ENCODE measurements at regions not wholly inside any gene's neighbourhood (a gene's known extent, or its start where the extent isn't known, plus 50 kb on each side); places are given as distances from the start of the nearest gene placed in this dataset.
"Not testable (repeated sequence)": the region's sequence is repeated elsewhere in the genome, so short reads cannot be mapped to it uniquely, and the experiment has no call there.

DNA sequence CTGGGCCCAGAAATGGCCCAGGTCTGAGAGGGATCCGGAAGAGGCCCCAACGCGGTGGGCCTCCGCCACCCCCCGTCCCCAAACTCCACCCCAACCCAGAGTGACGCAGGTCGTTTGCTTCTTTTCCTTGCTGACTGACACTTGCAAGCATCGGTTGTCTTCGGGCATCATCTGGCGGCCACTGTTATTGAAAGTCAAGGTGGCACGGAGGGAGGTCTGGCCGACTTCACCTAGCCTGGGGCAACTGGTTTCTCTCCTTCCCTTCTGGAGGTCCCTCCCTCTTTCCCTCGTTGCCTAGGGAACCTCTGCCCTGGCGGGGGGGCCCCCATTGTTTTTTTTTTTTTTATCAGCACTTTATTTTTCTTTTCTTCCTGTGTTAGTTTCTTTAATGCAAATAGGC, 241.8 kb downstream of the ALG10 start:
- TF ChIP-seq POLR2A (IDR thresholded peaks at IDR 0.05) (no peak), POLR2AphosphoS5 (IDR thresholded peaks at IDR 0.05; ENCODE audit: insufficient read depth in 1 of 2, low read depth in 1 of 2) (no peak)
- TF ChIP-seq, protein P1, sequence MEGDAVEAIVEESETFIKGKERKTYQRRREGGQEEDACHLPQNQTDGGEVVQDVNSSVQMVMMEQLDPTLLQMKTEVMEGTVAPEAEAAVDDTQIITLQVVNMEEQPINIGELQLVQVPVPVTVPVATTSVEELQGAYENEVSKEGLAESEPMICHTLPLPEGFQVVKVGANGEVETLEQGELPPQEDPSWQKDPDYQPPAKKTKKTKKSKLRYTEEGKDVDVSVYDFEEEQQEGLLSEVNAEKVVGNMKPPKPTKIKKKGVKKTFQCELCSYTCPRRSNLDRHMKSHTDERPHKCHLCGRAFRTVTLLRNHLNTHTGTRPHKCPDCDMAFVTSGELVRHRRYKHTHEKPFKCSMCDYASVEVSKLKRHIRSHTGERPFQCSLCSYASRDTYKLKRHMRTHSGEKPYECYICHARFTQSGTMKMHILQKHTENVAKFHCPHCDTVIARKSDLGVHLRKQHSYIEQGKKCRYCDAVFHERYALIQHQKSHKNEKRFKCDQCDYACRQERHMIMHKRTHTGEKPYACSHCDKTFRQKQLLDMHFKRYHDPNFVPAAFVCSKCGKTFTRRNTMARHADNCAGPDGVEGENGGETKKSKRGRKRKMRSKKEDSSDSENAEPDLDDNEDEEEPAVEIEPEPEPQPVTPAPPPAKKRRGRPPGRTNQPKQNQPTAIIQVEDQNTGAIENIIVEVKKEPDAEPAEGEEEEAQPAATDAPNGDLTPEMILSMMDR (IDR thresholded peaks at IDR 0.05) = no peak
- intact Hi-C loops (cut with DNase I) = no loop called here
- no peak overlapping the region for H3K27ac ChIP-seq

DNA sequence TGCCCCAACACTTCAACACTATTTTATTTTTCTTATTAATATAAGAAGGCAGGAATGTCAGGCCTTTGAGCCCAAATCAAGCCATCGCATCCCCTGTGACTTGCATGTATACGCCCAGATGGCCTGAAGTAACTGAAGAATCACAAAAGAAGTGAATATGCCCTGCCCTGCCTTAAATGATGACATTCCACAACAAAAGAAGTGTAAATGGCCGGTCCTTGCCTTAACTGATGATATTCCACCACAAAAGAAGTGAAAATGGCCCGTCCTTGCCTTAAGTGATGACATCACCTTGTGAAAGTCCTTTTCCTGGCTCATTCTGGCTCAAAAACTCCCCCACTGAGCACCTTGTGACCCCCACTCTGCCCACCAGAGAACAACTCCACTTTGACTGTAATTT, 251.4 kb downstream of the ALG10 start:
- H3K27me3 ChIP-seq; DNase-seq (ENCODE audit: extremely low spot score in 2 of 2); H3K4me1 ChIP-seq; H3K36me3 ChIP-seq; H3K4me3 ChIP-seq; H3K9me3 ChIP-seq; H3K27ac ChIP-seq; intact Hi-C loops (cut with DNase I): not testable (repeated sequence)

More for the DNA sequence above, 241.8 kb downstream of the ALG10 start:
- no peaks in the 10 kb centered on the region for H3K9me3 ChIP-seq
- H3K4me3 ChIP-seq = no peak overlapping the region
- DNase-seq (ENCODE audit: extremely low spot score in 2 of 2) = no peak
- no peaks in the 10 kb centered on the region for H3K27me3 ChIP-seq
- no peaks in the 10 kb centered on the region for H3K4me1 ChIP-seq
- no peaks in the 10 kb centered on the region for H3K36me3 ChIP-seq

DNA sequence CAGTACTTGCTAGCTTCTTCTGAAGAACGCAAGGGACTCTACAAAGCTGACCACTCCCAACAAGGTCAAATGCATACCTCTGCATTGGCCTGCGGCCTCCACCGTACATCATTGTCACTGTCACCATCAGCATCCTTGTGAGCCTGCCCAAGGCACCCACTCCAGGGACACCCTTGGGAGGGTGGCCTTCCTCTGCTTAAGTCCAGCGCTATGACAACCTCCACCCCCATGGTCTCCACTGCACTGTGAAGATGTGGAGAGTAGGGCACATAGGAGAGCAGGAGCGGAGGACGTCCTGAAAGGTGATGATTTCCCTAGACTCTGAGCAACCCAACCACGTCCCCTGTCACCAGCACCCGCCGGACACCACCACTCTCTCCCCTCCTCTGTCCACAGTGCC, 252.8 kb downstream of the ALG10 start:
- H3K27ac ChIP-seq = no peak overlapping the region
- no peaks in the 10 kb centered on the region for H3K27me3 ChIP-seq
- no peaks in the 10 kb centered on the region for H3K9me3 ChIP-seq
- DNase-seq (ENCODE audit: extremely low spot score in 2 of 2) = peak in 1 of 2 donors; percentile 79
- no peaks in the 10 kb centered on the region for H3K36me3 ChIP-seq
- H3K4me3 ChIP-seq = no peak overlapping the region
- no peak for TF ChIP-seq POLR2AphosphoS5 (IDR thresholded peaks at IDR 0.05; ENCODE audit: insufficient read depth in 1 of 2, low read depth in 1 of 2)
- H3K4me1 ChIP-seq = no peaks in the 10 kb centered on the region
- intact Hi-C loops (cut with DNase I) = no loop called here

DNA sequence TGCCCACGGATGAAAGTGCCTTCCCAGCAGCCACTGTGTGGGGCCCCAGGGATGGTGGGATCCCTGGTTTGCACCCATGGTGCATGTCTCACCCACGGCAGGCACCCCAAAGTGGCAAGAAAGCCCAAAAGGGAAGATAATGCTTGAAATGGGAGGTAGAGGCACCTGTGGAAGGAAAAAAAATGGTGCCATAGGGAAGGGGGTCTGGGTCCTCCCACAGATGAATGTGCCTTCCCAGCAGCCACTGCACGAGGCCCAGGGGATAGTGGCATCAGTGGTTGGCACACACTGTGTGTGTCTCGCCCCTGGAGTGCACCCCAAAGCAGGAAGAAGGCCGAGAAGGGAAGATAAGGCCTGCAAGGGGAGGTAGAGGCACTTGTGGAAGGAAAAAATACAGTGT, 264.2 kb downstream of the ALG10 start:
- no peak for TF ChIP-seq POLR2AphosphoS5 (IDR thresholded peaks at IDR 0.05; ENCODE audit: insufficient read depth in 1 of 2, low read depth in 1 of 2)
- TF ChIP-seq POLR2A (IDR thresholded peaks at IDR 0.05) = no peak
- TF ChIP-seq, protein P1 (IDR thresholded peaks at IDR 0.05) = no peak
- no peak overlapping the region for H3K27ac ChIP-seq
- no peaks in the 10 kb centered on the region for H3K36me3 ChIP-seq
- no peak overlapping the region for H3K4me3 ChIP-seq
- no peaks in the 10 kb centered on the region for H3K27me3 ChIP-seq
- H3K4me1 ChIP-seq = no peaks in the 10 kb centered on the region
- intact Hi-C loops (cut with DNase I) = no loop called here
- H3K9me3 ChIP-seq = no peaks in the 10 kb centered on the region
- DNase-seq (ENCODE audit: extremely low spot score in 2 of 2) = no peak

DNA sequence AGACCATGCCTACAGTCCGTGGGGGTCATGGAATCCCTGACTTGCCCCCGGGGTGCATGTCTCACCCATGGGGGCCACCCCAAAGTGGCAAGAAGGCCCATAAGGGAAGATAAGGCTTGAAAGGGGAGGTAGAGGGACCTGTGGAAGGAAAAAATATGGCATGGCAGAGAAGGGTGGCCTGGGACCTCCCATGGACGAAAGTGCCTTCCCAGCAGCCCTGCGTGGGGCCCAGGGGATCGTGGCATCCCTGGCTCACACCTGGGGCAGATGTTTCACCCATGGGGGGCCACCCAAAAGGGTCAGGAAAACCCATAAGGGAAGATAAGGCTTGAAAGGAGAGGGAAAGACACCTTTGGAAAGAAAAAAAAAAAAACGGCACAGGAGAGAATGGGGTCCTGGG, 264.6 kb downstream of the ALG10 start:
- no peaks in the 10 kb centered on the region for H3K27me3 ChIP-seq
- H3K36me3 ChIP-seq = no peaks in the 10 kb centered on the region
- no peak for TF ChIP-seq POLR2A (IDR thresholded peaks at IDR 0.05)
- no peak for TF ChIP-seq POLR2AphosphoS5 (IDR thresholded peaks at IDR 0.05; ENCODE audit: insufficient read depth in 1 of 2, low read depth in 1 of 2)
- TF ChIP-seq, protein P1 (IDR thresholded peaks at IDR 0.05) = no peak
- no peaks in the 10 kb centered on the region for H3K9me3 ChIP-seq
- H3K4me1 ChIP-seq = no peaks in the 10 kb centered on the region
- no peak overlapping the region for H3K4me3 ChIP-seq
- DNase-seq (ENCODE audit: extremely low spot score in 2 of 2) = peak in 1 of 2 donors; percentile 79
- intact Hi-C loops (cut with DNase I) = no loop called here
- no peak overlapping the region for H3K27ac ChIP-seq

DNA sequence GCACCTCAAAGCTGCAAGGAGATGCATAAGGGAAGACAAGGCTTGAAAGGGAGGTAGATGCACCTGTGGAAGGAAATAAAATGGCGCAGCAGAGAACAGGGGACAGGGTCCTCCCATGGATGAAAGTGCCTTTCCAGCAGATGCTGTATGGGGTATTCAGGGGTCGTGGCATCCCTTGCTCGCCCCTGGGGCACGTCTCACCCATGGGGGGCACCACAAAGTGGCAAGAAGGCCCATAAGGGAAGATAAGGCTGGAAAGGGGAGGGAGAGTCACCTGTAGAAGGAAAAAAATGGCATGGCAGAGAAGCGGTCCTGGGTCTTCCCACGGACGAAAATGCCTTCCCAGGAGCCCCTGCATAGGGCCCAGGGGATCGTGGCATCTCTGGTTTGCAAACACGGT, 265.1 kb downstream of the ALG10 start:
- intact Hi-C loops (cut with DNase I) = no loop called here
- TF ChIP-seq, protein P1 (IDR thresholded peaks at IDR 0.05) = no peak
- no peak for TF ChIP-seq POLR2A (IDR thresholded peaks at IDR 0.05)
- no peak for TF ChIP-seq POLR2AphosphoS5 (IDR thresholded peaks at IDR 0.05; ENCODE audit: insufficient read depth in 1 of 2, low read depth in 1 of 2)
- no peak for DNase-seq (ENCODE audit: extremely low spot score in 2 of 2)
- Histone ChIP-seq H3K36me3 (no peaks in the 10 kb centered on the region), H3K4me3 (no peak overlapping the region), H3K9me3 (no peaks in the 10 kb centered on the region), H3K27ac (no peak overlapping the region), H3K4me1 (no peaks in the 10 kb centered on the region), H3K27me3 (no peaks in the 10 kb centered on the region)

Measured in vagina (tissue), 2 donors.